AG04450 (cell line): ENCODE measurements at regions not wholly inside any gene's neighbourhood (a gene's known extent, or its start where the extent isn't known, plus 50 kb on each side); places are given as distances from the start of the nearest gene placed in this dataset.

ENCODE experiments used
- CTCF ChIA-PET: fragments of 300-600, 350-600 bp; formaldehyde crosslinking; extraction: SDS; loops from one replicate; lab custom pipeline; 2022; ENCODE audit warnings: antibody characterized with exemption, inconsistent platforms; lab: Charles Lee
- POLR2A ChIA-PET: fragments of 350-600 bp; formaldehyde crosslinking; extraction: SDS; loops from one replicate; lab custom pipeline; 2021; ENCODE audit warnings: antibody characterized with exemption, inconsistent platforms; lab: Yijun Ruan, JAX
- DNase-seq: peaks from one replicate; pipeline ENCODE4 v3.0.0-alpha.2; 2011; ENCODE audit warnings: low read depth, low spot score
- H3K27ac ChIP-seq: one replicate; pipeline ENCODE4 v1.5.1; 2012; ENCODE audit warnings: low read depth, low read length, control low read depth
- H3K27me3 ChIP-seq: one replicate; pipeline ENCODE4 v1.6.0; 2012; ENCODE audit warnings: low read length; ENCODE audit not compliant: control insufficient read depth, insufficient read depth
- H3K4me3 ChIP-seq: 2 replicates; pipeline ENCODE4 v1.5.1; 2011; ENCODE audit warnings: mild to moderate bottlenecking, low read depth, low read length, control low read depth
- H3K9me3 ChIP-seq: 2 replicates; pipeline ENCODE4 v1.5.1; 2012; ENCODE audit warnings: low read length; ENCODE audit not compliant: control insufficient read depth, insufficient read depth
- CTCF ChIP-seq: IDR thresholded peaks from 2 replicates; pipeline ENCODE4 v1.5.1; 2011; ENCODE audit warnings: low read depth, low read length, control low read depth, inconsistent platforms

GRCh38 chr4:23361453-23361852, 528.4 kb downstream of the PPARGC1A start:
- Histone ChIP-seq H3K27ac (no peak overlapping the region), H3K9me3 (peaks cover 6% of the 10 kb centered on the region; the same call in 1 of the 2 replicates), H3K4me3 (no peak overlapping the region), H3K27me3 (no peaks in the 10 kb centered on the region)
- no peak for DNase-seq
- ChIA-PET POLR2A (no interaction called here), CTCF (no interaction called here)
- TF ChIP-seq CTCF = no peak

- TF ChIP-seq CTCF = no peak
- Histone ChIP-seq H3K9me3 (peaks cover 6% of the 10 kb centered on the region; the same call in 1 of the 2 replicates), H3K27ac (no peak overlapping the region), H3K4me3 (no peak overlapping the region), H3K27me3 (no peaks in the 10 kb centered on the region)
- no peak for DNase-seq
- ChIA-PET CTCF (no interaction called here), POLR2A (no interaction called here)
These were observed 529.1 kb downstream of the PPARGC1A start for GRCh38 chr4:23360718-23361117.

DNA sequence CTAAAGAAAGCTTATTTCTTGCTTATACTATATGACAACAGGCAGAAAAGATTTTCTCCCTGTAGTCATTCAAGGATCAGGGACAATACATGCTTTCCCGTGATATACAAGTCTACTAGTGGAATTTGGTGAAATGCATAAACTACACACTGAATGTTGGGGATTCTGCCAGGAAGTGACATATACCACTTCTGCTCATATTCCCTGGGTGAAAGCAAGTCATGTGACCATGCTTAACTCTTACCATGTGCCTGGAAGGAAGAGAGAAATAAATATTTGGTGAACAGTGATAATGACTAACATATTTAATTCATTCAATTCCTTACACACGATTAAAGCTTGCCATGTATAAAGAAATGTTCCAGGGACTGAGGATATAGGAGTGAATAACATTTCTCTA, 534.6 kb downstream of the PPARGC1A start:
- Histone ChIP-seq H3K9me3 (peaks cover under 1% of the 10 kb centered on the region; the same call in 1 of the 2 replicates), H3K4me3 (no peak overlapping the region), H3K27me3 (no peaks in the 10 kb centered on the region), H3K27ac (no peak overlapping the region)
- CTCF ChIA-PET = no interaction called here
- no peak for DNase-seq
- POLR2A ChIA-PET = no interaction called here
- no peak for TF ChIP-seq CTCF

DNA sequence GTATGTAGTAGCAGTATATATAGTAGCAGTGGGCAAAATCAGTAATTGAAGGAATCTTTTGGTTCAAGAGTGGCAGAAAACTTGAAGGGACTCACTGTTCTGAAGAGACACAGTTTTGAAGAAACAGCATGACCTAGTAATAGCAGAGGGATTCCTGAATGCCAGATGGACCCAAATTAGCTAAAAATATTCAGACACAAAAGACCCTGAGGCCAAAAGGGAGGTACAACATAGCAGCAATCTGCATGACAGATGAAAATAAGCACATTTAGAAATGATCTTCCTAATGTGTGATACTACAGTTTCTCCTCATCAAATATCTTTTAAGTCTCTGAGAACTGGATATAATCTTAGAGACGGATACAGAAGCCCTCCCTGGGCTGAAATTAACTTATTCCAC, 536.6 kb downstream of the PPARGC1A start:
- ChIA-PET POLR2A (no interaction called here), CTCF (no interaction called here)
- no peak overlapping the region for H3K4me3 ChIP-seq
- DNase-seq = no peak
- H3K27me3 ChIP-seq = no peaks in the 10 kb centered on the region
- TF ChIP-seq CTCF = no peak
- H3K9me3 ChIP-seq = no peaks in the 10 kb centered on the region
- H3K27ac ChIP-seq = no peak overlapping the region

- H3K27me3 ChIP-seq = no peaks in the 10 kb centered on the region
- H3K4me3 ChIP-seq = no peak overlapping the region
- no peak for TF ChIP-seq CTCF
- no peaks in the 10 kb centered on the region for H3K9me3 ChIP-seq
- POLR2A ChIA-PET = no interaction called here
- CTCF ChIA-PET = no interaction called here
- DNase-seq = no peak
- no peak overlapping the region for H3K27ac ChIP-seq
These were observed 540.9 kb downstream of the PPARGC1A start for GRCh38 chr4:23348789-23349498.
